ENCODE measurements at regions not wholly inside any gene's neighbourhood (a gene's known extent, or its start where the extent isn't known, plus 50 kb on each side); places are given as distances from the start of the nearest gene placed in this dataset.

- Histone ChIP-seq H3K27me3 (replicated peaks in 1 of 7) (no peaks in the 10 kb centered on the region), H3K9me3 (no peaks in the 10 kb centered on the region), H3K4me1 (no peaks in the 10 kb centered on the region), H3K4me3 (no peak overlapping the region), H3K27ac (no peak overlapping the region), H3K36me3 (no peaks in the 10 kb centered on the region)
- 90 to 95% (median 92%) methylated on average over 4 of the region's 4 CpGs for WGBS, 5 donors
- TF ChIP-seq CTCF (IDR thresholded peaks at IDR 0.05 in 8 of 11, conservative IDR thresholded peaks at IDR 0.05 in 3 of 11) (no peak), POLR2AphosphoS5 (IDR thresholded peaks at IDR 0.05) (no peak), POLR2A (IDR thresholded peaks at IDR 0.05) (no peak)
- DNase-seq = no peak
- intact Hi-C loops (cut with DNase I; ENCODE audit: low total_unique reads) = no loop called here
Observed at GRCh38 chr7:17083392-17084165, 201.8 kb upstream of the AGR3 start.

GRCh38 chr7:17084166-17084475 is 202.3 kb upstream of the AGR3 start:
- Histone ChIP-seq H3K36me3 (no peaks in the 10 kb centered on the region), H3K4me1 (no peaks in the 10 kb centered on the region), H3K9me3 (no peaks in the 10 kb centered on the region), H3K27ac (no peak overlapping the region), H3K4me3 (no peak overlapping the region), H3K27me3 (replicated peaks in 1 of 7) (no peaks in the 10 kb centered on the region)
- DNase-seq = no peak
- intact Hi-C loops (cut with DNase I; ENCODE audit: low total_unique reads) = no loop called here
- TF ChIP-seq POLR2AphosphoS5 (IDR thresholded peaks at IDR 0.05) = no peak
- TF ChIP-seq POLR2A (IDR thresholded peaks at IDR 0.05) = no peak
- no peak for TF ChIP-seq CTCF (IDR thresholded peaks at IDR 0.05 in 8 of 11, conservative IDR thresholded peaks at IDR 0.05 in 3 of 11)
- WGBS, 5 donors = 31 to 58% (median 47%) methylated on average over 1 of the region's 1 CpG

GRCh38 chr7:17085186-17085585 is 203.4 kb upstream of the AGR3 start:
- intact Hi-C loops (cut with DNase I; ENCODE audit: low total_unique reads) = no loop called here
- 89 to 94% (median 90%) methylated on average over 3 of the region's 3 CpGs for WGBS, 5 donors

GRCh38 chr7:17086403-17086802 is 204.6 kb upstream of the AGR3 start:
- 78 to 93% (median 89%) methylated on average over 5 of the region's 5 CpGs for WGBS, 5 donors
- TF ChIP-seq POLR2A (IDR thresholded peaks at IDR 0.05) (no peak), POLR2AphosphoS5 (IDR thresholded peaks at IDR 0.05) (no peak), CTCF (IDR thresholded peaks at IDR 0.05 in 8 of 11, conservative IDR thresholded peaks at IDR 0.05 in 3 of 11) (no peak)
- no peak for DNase-seq
- no peaks in the 10 kb centered on the region for H3K4me1 ChIP-seq
- no peaks in the 10 kb centered on the region for H3K27me3 ChIP-seq (replicated peaks in 1 of 7)
- H3K36me3 ChIP-seq = no peaks in the 10 kb centered on the region
- H3K27ac ChIP-seq = no peak overlapping the region
- no peak overlapping the region for H3K4me3 ChIP-seq
- intact Hi-C loops (cut with DNase I; ENCODE audit: low total_unique reads) = no loop called here
- H3K9me3 ChIP-seq = no peaks in the 10 kb centered on the region

More at GRCh38 chr7:17085186-17085585, 203.4 kb upstream of the AGR3 start:
- Histone ChIP-seq H3K9me3 (no peaks in the 10 kb centered on the region), H3K27ac (no peak overlapping the region), H3K4me3 (no peak overlapping the region), H3K4me1 (no peaks in the 10 kb centered on the region), H3K36me3 (no peaks in the 10 kb centered on the region), H3K27me3 (replicated peaks in 1 of 7) (no peaks in the 10 kb centered on the region)
- no peak for DNase-seq
- TF ChIP-seq POLR2A (IDR thresholded peaks at IDR 0.05) (no peak), POLR2AphosphoS5 (IDR thresholded peaks at IDR 0.05) (no peak), CTCF (IDR thresholded peaks at IDR 0.05 in 8 of 11, conservative IDR thresholded peaks at IDR 0.05 in 3 of 11) (no peak)

Data from spleen (tissue), 11 donors.